GM21447 (cell line): ENCODE measurements at regions not wholly inside any gene's neighbourhood (a gene's known extent, or its start where the extent isn't known, plus 50 kb on each side); places are given as distances from the start of the nearest gene placed in this dataset.

Experiments used
- ATAC-seq: cut with Tn5 transposase; IDR thresholded peaks from one replicate; pipeline ENCODE4 v1.9.1; 2021; ENCODE audit not compliant: unreplicated experiment

GRCh38 chr7:148950806-148951205, 66.7 kb upstream of the EZH2 start:
- ATAC-seq, result no peak

- no peak for ATAC-seq
Measured at GRCh38 chr7:148944935-148945934, 61.1 kb upstream of the EZH2 start.

GRCh38 chr7:148941598-148942275, 57.6 kb upstream of the EZH2 start:
- peak; percentile 49 for ATAC-seq

DNA sequence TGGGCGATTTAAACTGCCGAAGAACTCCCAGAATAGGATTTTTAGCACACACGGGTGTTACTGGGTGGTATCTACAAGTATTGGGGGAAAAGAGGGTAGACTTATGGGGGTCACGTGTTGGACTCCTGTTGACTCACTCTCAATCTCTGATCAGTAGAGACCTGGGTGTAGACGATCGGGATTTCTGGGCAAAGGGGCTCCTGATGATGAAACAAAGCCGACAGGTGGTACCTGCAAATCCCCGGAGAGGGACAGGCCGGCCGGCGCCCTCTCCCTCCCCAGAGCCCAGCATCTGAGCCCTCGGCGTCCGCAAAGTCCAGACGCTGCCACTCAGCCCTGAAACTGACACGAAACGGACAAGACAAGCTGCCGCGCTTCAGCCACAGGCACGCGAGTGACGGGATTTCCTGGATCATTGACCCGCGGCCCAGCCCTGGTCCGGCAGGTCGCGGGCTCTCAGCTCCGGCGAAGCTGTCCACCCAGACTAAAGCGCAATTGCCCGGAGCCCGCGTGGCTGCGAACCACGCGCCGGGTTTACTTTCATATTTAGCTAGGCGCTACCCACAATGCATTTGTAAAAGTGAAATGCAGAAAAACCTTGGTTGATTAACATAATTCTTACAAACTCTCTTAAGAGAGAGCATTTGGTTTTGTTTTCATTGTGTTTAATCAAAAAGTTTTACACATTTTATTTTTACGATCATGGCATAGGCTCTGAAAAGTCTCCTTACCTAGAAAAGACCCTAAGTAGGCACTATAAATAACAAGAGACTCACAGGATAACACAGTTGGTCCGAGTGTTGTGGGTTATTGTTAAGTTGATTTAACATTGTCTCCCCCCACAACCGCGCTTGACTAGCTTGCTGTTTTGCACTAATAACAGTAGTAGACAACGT, 56.9 kb upstream of the EZH2 start:
- peak; percentile 60 for ATAC-seq

- no peak for ATAC-seq
Measured at GRCh38 chr7:148939128-148939755, 55.2 kb upstream of the EZH2 start.

DNA sequence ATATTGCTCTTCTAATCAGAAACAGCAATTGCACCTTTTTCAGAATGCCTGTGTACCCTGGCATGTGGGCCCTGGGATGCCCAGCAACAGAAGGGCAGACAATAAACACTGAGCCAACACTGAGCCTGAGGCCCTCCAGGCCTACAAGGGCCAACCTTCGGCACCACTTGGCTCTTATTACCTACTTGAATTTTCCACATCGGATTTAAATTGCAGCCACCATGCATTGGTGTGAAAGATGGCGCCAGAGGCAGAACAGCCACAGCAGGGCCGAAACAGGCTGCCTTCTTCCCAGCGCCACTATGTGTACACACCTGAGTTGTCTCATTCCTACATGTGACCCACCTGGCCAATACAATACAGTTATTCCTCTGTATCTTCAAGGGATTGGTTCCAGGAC, 51.4 kb upstream of the EZH2 start:
- ATAC-seq, result no peak
